ENCODE measurements at regions not wholly inside any gene's neighbourhood (a gene's known extent, or its start where the extent isn't known, plus 50 kb on each side); places are given as distances from the start of the nearest gene placed in this dataset.

GRCh38 chr10:130921461-130921860 lies 390.1 kb downstream of the TCERG1L start:
- WGBS: 61% methylated on average over 4 of the region's 4 CpGs
- Histone ChIP-seq H3K36me3 (no peaks in the 10 kb centered on the region), H3K27me3 (replicated peaks; ENCODE audit: insufficient read depth) (no peaks in the 10 kb centered on the region)

GRCh38 chr10:130921911-130922440 lies 389.5 kb downstream of the TCERG1L start:
- TF ChIP-seq CTCF (IDR thresholded peaks at IDR 0.05): no peak
- TF ChIP-seq POLR2A (IDR thresholded peaks at IDR 0.05): no peak
- Histone ChIP-seq H3K9me3 (no peaks in the 10 kb centered on the region), H3K27ac (no peak overlapping the region), H3K4me1 (replicated peaks) (no peaks in the 10 kb centered on the region), H3K36me3 (no peaks in the 10 kb centered on the region), H3K27me3 (replicated peaks; ENCODE audit: insufficient read depth) (no peaks in the 10 kb centered on the region), H3K4me3 (no peak overlapping the region)
- 89% methylated on average over 8 of the region's 8 CpGs for WGBS
- no peak for DNase-seq (ENCODE audit: low spot score)
- intact Hi-C loops (cut with DNase I): no loop called here

More at GRCh38 chr10:130921461-130921860, 390.1 kb downstream of the TCERG1L start:
- H3K9me3 ChIP-seq: no peaks in the 10 kb centered on the region
- intact Hi-C loops (cut with DNase I): no loop called here
- H3K4me1 ChIP-seq (replicated peaks): no peaks in the 10 kb centered on the region
- no peak for TF ChIP-seq POLR2AphosphoS5 (IDR thresholded peaks at IDR 0.05)
- TF ChIP-seq POLR2A (IDR thresholded peaks at IDR 0.05): no peak
- no peak for TF ChIP-seq CTCF (IDR thresholded peaks at IDR 0.05)
- no peak for DNase-seq (ENCODE audit: low spot score)
- H3K4me3 ChIP-seq: no peak overlapping the region
- no peak overlapping the region for H3K27ac ChIP-seq

- Histone ChIP-seq H3K27me3 (replicated peaks; ENCODE audit: insufficient read depth) (peaks cover 2% of the 10 kb centered on the region), H3K9me3 (no peaks in the 10 kb centered on the region), H3K4me3 (no peak overlapping the region), H3K27ac (no peak overlapping the region), H3K4me1 (replicated peaks) (no peaks in the 10 kb centered on the region), H3K36me3 (no peaks in the 10 kb centered on the region)
- 58% methylated on average over 5 of the region's 5 CpGs for WGBS
- intact Hi-C loops (cut with DNase I): no loop called here
- TF ChIP-seq CTCF (IDR thresholded peaks at IDR 0.05): no peak
- TF ChIP-seq POLR2A (IDR thresholded peaks at IDR 0.05): no peak
- TF ChIP-seq POLR2AphosphoS5 (IDR thresholded peaks at IDR 0.05): no peak
- DNase-seq (ENCODE audit: low spot score): no peak
These were observed 387.9 kb downstream of the TCERG1L start for GRCh38 chr10:130923596-130923995.

- Histone ChIP-seq H3K27me3 (replicated peaks; ENCODE audit: insufficient read depth) (peaks cover 2% of the 10 kb centered on the region), H3K36me3 (no peaks in the 10 kb centered on the region), H3K4me1 (replicated peaks) (no peaks in the 10 kb centered on the region), H3K4me3 (no peak overlapping the region), H3K9me3 (no peaks in the 10 kb centered on the region), H3K27ac (no peak overlapping the region)
- intact Hi-C loops (cut with DNase I): no loop called here
- TF ChIP-seq CTCF (IDR thresholded peaks at IDR 0.05) (no peak), POLR2A (IDR thresholded peaks at IDR 0.05) (no peak), POLR2AphosphoS5 (IDR thresholded peaks at IDR 0.05) (no peak)
- 14% methylated on average over 16 of the region's 17 CpGs for WGBS
- DNase-seq (ENCODE audit: low spot score): no peak
These were observed 387.2 kb downstream of the TCERG1L start for GRCh38 chr10:130924138-130924819.

GRCh38 chr10:130926442-130926841 lies 385.1 kb downstream of the TCERG1L start:
- Histone ChIP-seq H3K36me3 (no peaks in the 10 kb centered on the region), H3K27me3 (replicated peaks; ENCODE audit: insufficient read depth) (peaks cover 2% of the 10 kb centered on the region), H3K4me3 (no peak overlapping the region), H3K9me3 (no peaks in the 10 kb centered on the region), H3K4me1 (replicated peaks) (no peaks in the 10 kb centered on the region), H3K27ac (no peak overlapping the region)
- 92% methylated on average over 1 of the region's 1 CpG for WGBS
- intact Hi-C loops (cut with DNase I): no loop called here
- no peak for DNase-seq (ENCODE audit: low spot score)
- no peak for TF ChIP-seq CTCF (IDR thresholded peaks at IDR 0.05)
- TF ChIP-seq POLR2A (IDR thresholded peaks at IDR 0.05): no peak
- TF ChIP-seq POLR2AphosphoS5 (IDR thresholded peaks at IDR 0.05): no peak
